Epithelial cell of esophagus (primary cell): ENCODE measurements at regions not wholly inside any gene's neighbourhood (a gene's known extent, or its start where the extent isn't known, plus 50 kb on each side); places are given as distances from the start of the nearest gene placed in this dataset.

ENCODE experiments used
- DNase-seq: peaks from one replicate; pipeline ENCODE4 v3.0.0; 2010; ENCODE audit warnings: low read depth
- H3K4me3 ChIP-seq: 2 replicates; pipeline ENCODE4 v1.5.1; 2011; ENCODE audit warnings: mild to moderate bottlenecking, low read length, control low read depth
- CTCF ChIP-seq: IDR thresholded peaks from 2 replicates; pipeline ENCODE4 v1.5.1; 2011; ENCODE audit warnings: low read depth, mild to moderate bottlenecking, low read length, control low read depth, inconsistent platforms; ENCODE audit not compliant: insufficient read depth; ENCODE audit errors: missing control alignments

- no peak for TF ChIP-seq CTCF
- peak; percentile 69 for DNase-seq
- no peak overlapping the region for H3K4me3 ChIP-seq
Measured at GRCh38 chr13:106302011-106302410, 233.5 kb downstream of the EFNB2 start.

- TF ChIP-seq CTCF = no peak
- H3K4me3 ChIP-seq = no peak overlapping the region
- DNase-seq = no peak
Measured at GRCh38 chr13:106299621-106300020, 235.8 kb downstream of the EFNB2 start.

- DNase-seq = no peak
- no peak for TF ChIP-seq CTCF
- H3K4me3 ChIP-seq = no peak overlapping the region
Measured at GRCh38 chr13:106297283-106297682, 238.2 kb downstream of the EFNB2 start.

- DNase-seq = no peak
- no peak for TF ChIP-seq CTCF
- no peak overlapping the region for H3K4me3 ChIP-seq
Measured at GRCh38 chr13:106296723-106297122, 238.7 kb downstream of the EFNB2 start.

GRCh38 chr13:106295971-106296370 is 239.5 kb downstream of the EFNB2 start:
- TF ChIP-seq CTCF = no peak
- H3K4me3 ChIP-seq = no peak overlapping the region
- DNase-seq = no peak

- peak; percentile 82 for DNase-seq
- H3K4me3 ChIP-seq = no peak overlapping the region
- no peak for TF ChIP-seq CTCF
Measured at GRCh38 chr13:106291006-106291405, 244.5 kb downstream of the EFNB2 start.

- no peak for TF ChIP-seq CTCF
- no peak overlapping the region for H3K4me3 ChIP-seq
- DNase-seq = no peak
Measured at GRCh38 chr13:106287351-106287750, 248.1 kb downstream of the EFNB2 start.
